ENCODE measurements at regions not wholly inside any gene's neighbourhood (a gene's known extent, or its start where the extent isn't known, plus 50 kb on each side); places are given as distances from the start of the nearest gene placed in this dataset.
A peak's percentile ranks its signal among the peaks of the same experiment; 100 is the strongest.

- Histone ChIP-seq H3K4me3 (peak overlapping the region; percentile 12), H3K36me3 (no peaks in the 10 kb centered on the region), H3K27ac (peak overlapping the region; percentile 89 to 90), H3K27me3 (replicated peaks; ENCODE audit: insufficient read depth) (no peaks in the 10 kb centered on the region), H3K9me3 (peaks cover 8% of the 10 kb centered on the region), H3K4me1 (ENCODE audit: control insufficient read depth in 1 of 2, low read depth in 2 of 2) (peaks cover 29 to 79% of the 10 kb centered on the region in 2 donors)
- no peak for TF ChIP-seq CTCF (IDR thresholded peaks at IDR 0.05)
- ATAC-seq (ENCODE audit: insufficient number of reproducible peaks, low FRiP score, low read depth) (peak; percentile 38), DNase-seq (ENCODE audit: low spot score) (peak; percentile 11)
These were observed 183.6 kb upstream of the RAB4A start for GRCh38 chr1:229087339-229087738.

- TF ChIP-seq CTCF (IDR thresholded peaks at IDR 0.05) = no peak
- ATAC-seq (ENCODE audit: insufficient number of reproducible peaks, low FRiP score, low read depth) (no peak), DNase-seq (ENCODE audit: low spot score) (no peak)
- no peaks in the 10 kb centered on the region for H3K36me3 ChIP-seq
- no peak overlapping the region for H3K4me3 ChIP-seq
- H3K27me3 ChIP-seq (replicated peaks; ENCODE audit: insufficient read depth) = no peaks in the 10 kb centered on the region
- H3K4me1 ChIP-seq (ENCODE audit: control insufficient read depth in 1 of 2, low read depth in 2 of 2) = peaks cover 33 to 84% of the 10 kb centered on the region in 2 donors
- peak overlapping the region; percentile 89 to 90 for H3K27ac ChIP-seq
- peaks cover 4% of the 10 kb centered on the region for H3K9me3 ChIP-seq
These were observed 183.0 kb upstream of the RAB4A start for GRCh38 chr1:229087906-229088305.

- no peak for TF ChIP-seq CTCF (IDR thresholded peaks at IDR 0.05)
- DNase-seq (ENCODE audit: low spot score) (no peak), ATAC-seq (ENCODE audit: insufficient number of reproducible peaks, low FRiP score, low read depth) (no peak)
- no peaks in the 10 kb centered on the region for H3K27me3 ChIP-seq (replicated peaks; ENCODE audit: insufficient read depth)
- H3K27ac ChIP-seq = peak overlapping the region in 1 of 2 donors; percentile 89
- H3K4me3 ChIP-seq = no peak overlapping the region
- H3K36me3 ChIP-seq = no peaks in the 10 kb centered on the region
- H3K9me3 ChIP-seq = no peaks in the 10 kb centered on the region
- peaks cover 33 to 91% of the 10 kb centered on the region in 2 donors for H3K4me1 ChIP-seq (ENCODE audit: control insufficient read depth in 1 of 2, low read depth in 2 of 2)
These were observed 182.2 kb upstream of the RAB4A start for GRCh38 chr1:229088711-229089110.

- Histone ChIP-seq H3K36me3 (no peaks in the 10 kb centered on the region), H3K27me3 (replicated peaks; ENCODE audit: insufficient read depth) (no peaks in the 10 kb centered on the region), H3K4me3 (no peak overlapping the region), H3K27ac (peak overlapping the region in 1 of 2 donors; percentile 32), H3K9me3 (no peaks in the 10 kb centered on the region), H3K4me1 (ENCODE audit: control insufficient read depth in 1 of 2, low read depth in 2 of 2) (peaks cover 30 to 91% of the 10 kb centered on the region in 2 donors)
- DNase-seq (ENCODE audit: low spot score) = no peak
- ATAC-seq (ENCODE audit: insufficient number of reproducible peaks, low FRiP score, low read depth) = no peak
- no peak for TF ChIP-seq CTCF (IDR thresholded peaks at IDR 0.05)
These were observed 181.2 kb upstream of the RAB4A start for GRCh38 chr1:229089586-229090208.

GRCh38 chr1:229091721-229092136 is 179.2 kb upstream of the RAB4A start:
- Histone ChIP-seq H3K27me3 (replicated peaks; ENCODE audit: insufficient read depth) (no peaks in the 10 kb centered on the region), H3K9me3 (no peaks in the 10 kb centered on the region), H3K27ac (peak overlapping the region; percentile 64 to 79), H3K4me3 (no peak overlapping the region), H3K36me3 (no peaks in the 10 kb centered on the region), H3K4me1 (ENCODE audit: control insufficient read depth in 1 of 2, low read depth in 2 of 2) (peaks cover 22 to 82% of the 10 kb centered on the region in 2 donors)
- DNase-seq (ENCODE audit: low spot score) (no peak), ATAC-seq (ENCODE audit: insufficient number of reproducible peaks, low FRiP score, low read depth) (peak; percentile 52)
- no peak for TF ChIP-seq CTCF (IDR thresholded peaks at IDR 0.05)

All from thoracic aorta (tissue), 2 donors.